Chondrocyte (in vitro differentiated cells): ENCODE measurements at regions not wholly inside any gene's neighbourhood (a gene's known extent, or its start where the extent isn't known, plus 50 kb on each side); places are given as distances from the start of the nearest gene placed in this dataset.
"Not testable (repeated sequence)": the region's sequence is repeated elsewhere in the genome, so short reads cannot be mapped to it uniquely, and the experiment has no call there.

Experiments
- DNase-seq: peaks from one replicate; pipeline ENCODE4 v3.0.0; 2021; ENCODE audit warnings: mixed read lengths, low spot score
- H3K27ac Mint-ChIP-seq: one replicate; pipeline ENCODE4 v1.8.0; 2021; ENCODE audit warnings: mild to moderate bottlenecking, moderate library complexity, mixed read lengths; ENCODE audit not compliant: unreplicated experiment
- H3K27me3 Mint-ChIP-seq: 2 replicates; pipeline ENCODE4 v1.8.0; 2021; ENCODE audit warnings: low read depth, mixed read lengths
- H3K36me3 Mint-ChIP-seq: 2 replicates; pipeline ENCODE4 v1.8.0; 2021; ENCODE audit warnings: low read depth, mixed read lengths
- H3K4me1 Mint-ChIP-seq: 2 replicates; pipeline ENCODE4 v1.8.0; 2021; ENCODE audit warnings: low read depth, mild to moderate bottlenecking, mixed read lengths
- H3K4me3 Mint-ChIP-seq: one replicate; pipeline ENCODE4 v1.8.0; 2021; ENCODE audit warnings: mild to moderate bottlenecking, moderate library complexity, mixed read lengths; ENCODE audit not compliant: unreplicated experiment
- H3K9me3 Mint-ChIP-seq: 2 replicates; pipeline ENCODE4 v1.8.0; 2021; ENCODE audit warnings: low read depth, mixed read lengths
- CTCF ChIP-seq: fragments of 200-600 bp; sonication (generic); IDR thresholded peaks from 2 replicates; pipeline ENCODE4 v1.5.0; 2021; ENCODE audit warnings: antibody characterized with exemption, mild to moderate bottlenecking, moderate library complexity

- no peak for TF ChIP-seq CTCF
- H3K27me3 Mint-ChIP-seq, result peaks cover 6% of the 10 kb centered on the region
- H3K4me3 Mint-ChIP-seq, result no peak overlapping the region
- H3K4me1 Mint-ChIP-seq, result no peaks in the 10 kb centered on the region
- no peaks in the 10 kb centered on the region for H3K36me3 Mint-ChIP-seq
- H3K9me3 Mint-ChIP-seq, result no peaks in the 10 kb centered on the region
- DNase-seq, result no peak
- H3K27ac Mint-ChIP-seq, result no peak overlapping the region
Observed at GRCh38 chr2:118430510-118431164, 342.4 kb downstream of the INSIG2 start.

- Mint-ChIP-seq H3K36me3 (no peaks in the 10 kb centered on the region), H3K27ac (no peak overlapping the region), H3K9me3 (peaks cover 6% of the 10 kb centered on the region), H3K4me3 (no peak overlapping the region), H3K4me1 (no peaks in the 10 kb centered on the region), H3K27me3 (peaks cover 7% of the 10 kb centered on the region)
- no peak for DNase-seq
- no peak for TF ChIP-seq CTCF
Observed at GRCh38 chr2:118425191-118425590, 336.9 kb downstream of the INSIG2 start.

GRCh38 chr2:118423776-118424175, 335.5 kb downstream of the INSIG2 start:
- TF ChIP-seq CTCF, result no peak
- no peak overlapping the region for H3K27ac Mint-ChIP-seq
- no peaks in the 10 kb centered on the region for H3K4me1 Mint-ChIP-seq
- peaks cover 9% of the 10 kb centered on the region for H3K27me3 Mint-ChIP-seq
- no peak overlapping the region for H3K4me3 Mint-ChIP-seq
- no peaks in the 10 kb centered on the region for H3K36me3 Mint-ChIP-seq
- H3K9me3 Mint-ChIP-seq, result peaks cover 6% of the 10 kb centered on the region
- no peak for DNase-seq

GRCh38 chr2:118421648-118422047, 333.4 kb downstream of the INSIG2 start:
- Mint-ChIP-seq H3K4me3 (no peak overlapping the region), H3K9me3 (peaks cover 6% of the 10 kb centered on the region), H3K27me3 (peaks cover 10% of the 10 kb centered on the region), H3K4me1 (no peaks in the 10 kb centered on the region), H3K27ac (no peak overlapping the region), H3K36me3 (no peaks in the 10 kb centered on the region)
- DNase-seq, result no peak
- no peak for TF ChIP-seq CTCF

- TF ChIP-seq CTCF, result no peak
- H3K4me3 Mint-ChIP-seq, result no peak overlapping the region
- H3K36me3 Mint-ChIP-seq, result no peaks in the 10 kb centered on the region
- no peaks in the 10 kb centered on the region for H3K4me1 Mint-ChIP-seq
- no peak overlapping the region for H3K27ac Mint-ChIP-seq
- H3K9me3 Mint-ChIP-seq, result peaks cover 6% of the 10 kb centered on the region
- peaks cover 6% of the 10 kb centered on the region for H3K27me3 Mint-ChIP-seq
- DNase-seq, result no peak
Observed at GRCh38 chr2:118417406-118418120, 329.3 kb downstream of the INSIG2 start.

- not testable (repeated sequence) for H3K4me1 Mint-ChIP-seq, H3K4me3 Mint-ChIP-seq, H3K36me3 Mint-ChIP-seq, H3K27ac Mint-ChIP-seq, DNase-seq, H3K9me3 Mint-ChIP-seq
- H3K27me3 Mint-ChIP-seq, result peaks cover 13% of the 10 kb centered on the region
Observed at GRCh38 chr2:118415186-118415585, 326.9 kb downstream of the INSIG2 start.
